T-cell (primary cell): ENCODE measurements at regions not wholly inside any gene's neighbourhood (a gene's known extent, or its start where the extent isn't known, plus 50 kb on each side); places are given as distances from the start of the nearest gene placed in this dataset.

Experiments used
- ATAC-seq, 4 experiments: fragments of 200-7000 bp in 3 of 4; fragments of 150-1000 bp in 1 of 4; cut with Tn5 transposase; replicated peaks in 1 of 4; 1 replicate in 3 of 4; 2 replicates in 1 of 4; pipeline ENCODE4 v1.10.0; 2021; ENCODE audit warnings: moderate library complexity in 3 of 4, mild to moderate bottlenecking in 2 of 4, moderate number of reproducible peaks in 1 of 4
- CTCF ChIA-PET, 2 donors: fragments of 300-600 bp; sonication (Branson Sonifier 250); formaldehyde crosslinking; loops; one replicate each; lab custom pipeline; 2022; ENCODE audit warnings: antibody characterized with exemption in 2 of 2; lab: Charles Lee
- POLR2A ChIA-PET, 2 donors: fragments of 300-600 bp; sonication (Branson Sonifier 250); formaldehyde crosslinking; loops; one replicate each; lab custom pipeline; 2022; ENCODE audit warnings: antibody characterized with exemption in 2 of 2; lab: Charles Lee
- DNase-seq, 35 experiments: peaks; one replicate each; pipeline versions ENCODE4 v3.0.0 to v3.0.0-alpha.2; 2013 to 2023
- H3K27ac ChIP-seq: one replicate; pipeline ENCODE4 v1.5.1; 2013; ENCODE audit warnings: low read length
- H3K27me3 ChIP-seq, 2 experiments: replicated peaks in 1 of 2; 1 replicate in 1 of 2; 2 replicates in 1 of 2; pipeline versions ENCODE4 v1.6.1 to v1.7.0; 2013; ENCODE audit warnings: low read length in 1 of 2, mixed read lengths in 1 of 2; ENCODE audit not compliant: control insufficient read depth in 2 of 2, insufficient read depth in 2 of 2; ENCODE audit errors: extremely low read depth in 1 of 2
- H3K36me3 ChIP-seq, 2 donors: 1 replicate in 1 of 2; 2 replicates in 1 of 2; pipeline versions ENCODE4 v1.6.1 to v1.7.0; 2013; ENCODE audit warnings: low read length in 1 of 2; ENCODE audit not compliant: control insufficient read depth in 2 of 2, insufficient read depth in 1 of 2; ENCODE audit errors: extremely low read depth in 1 of 2
- H3K4me1 ChIP-seq, 2 experiments: 1 replicate in 1 of 2; 2 replicates in 1 of 2; pipeline versions ENCODE4 v1.6.1 to v1.7.0; 2013; ENCODE audit warnings: low read length in 2 of 2, mixed read lengths in 1 of 2; ENCODE audit not compliant: insufficient read depth in 2 of 2, control insufficient read depth in 1 of 2; ENCODE audit errors: extremely low read depth in 1 of 2
- H3K4me3 ChIP-seq, 2 donors: 1 replicate in 1 of 2; 2 replicates in 1 of 2; pipeline versions ENCODE4 v1.5.1 to v1.7.0; 2013; ENCODE audit warnings: mild to moderate bottlenecking in 2 of 2, low read length in 1 of 2, moderate library complexity in 1 of 2; ENCODE audit not compliant: control insufficient read depth in 1 of 2; ENCODE audit errors: extremely low read depth in 1 of 2
- H3K9me3 ChIP-seq: 2 replicates; pipeline ENCODE4 v1.7.0; 2013
- H3K27ac Mint-ChIP-seq, 2 donors: one replicate each; pipeline ENCODE4 v1.8.0; 2020 to 2021; ENCODE audit warnings: mild to moderate bottlenecking in 2 of 2, mixed read lengths in 2 of 2
- H3K27me3 Mint-ChIP-seq, 2 donors: one replicate each; pipeline ENCODE4 v1.8.0; 2021 to 2022; ENCODE audit warnings: mixed read lengths in 2 of 2
- H3K36me3 Mint-ChIP-seq: one replicate; pipeline ENCODE4 v1.8.0; 2021; ENCODE audit warnings: mixed read lengths
- H3K4me1 Mint-ChIP-seq, 3 donors: one replicate each; pipeline ENCODE4 v1.8.0; 2020 to 2022; ENCODE audit warnings: mixed read lengths in 3 of 3, mild to moderate bottlenecking in 1 of 3
- H3K4me3 Mint-ChIP-seq, 3 donors: one replicate each; pipeline ENCODE4 v1.8.0; 2020 to 2022; ENCODE audit warnings: mild to moderate bottlenecking in 3 of 3, mixed read lengths in 3 of 3, moderate library complexity in 3 of 3
- H3K9me3 Mint-ChIP-seq, 3 donors: one replicate each; pipeline ENCODE4 v1.8.0; 2020 to 2022; ENCODE audit warnings: mixed read lengths in 3 of 3
- WGBS: methylation state at CpG from one replicate; pipeline ENCODE4 v1.1.5; 2013; ENCODE audit warnings: missing lambda C conversion rate; ENCODE audit not compliant: insufficient coverage; 5-methylcytosine and 5-hydroxymethylcytosine counted together

DNA sequence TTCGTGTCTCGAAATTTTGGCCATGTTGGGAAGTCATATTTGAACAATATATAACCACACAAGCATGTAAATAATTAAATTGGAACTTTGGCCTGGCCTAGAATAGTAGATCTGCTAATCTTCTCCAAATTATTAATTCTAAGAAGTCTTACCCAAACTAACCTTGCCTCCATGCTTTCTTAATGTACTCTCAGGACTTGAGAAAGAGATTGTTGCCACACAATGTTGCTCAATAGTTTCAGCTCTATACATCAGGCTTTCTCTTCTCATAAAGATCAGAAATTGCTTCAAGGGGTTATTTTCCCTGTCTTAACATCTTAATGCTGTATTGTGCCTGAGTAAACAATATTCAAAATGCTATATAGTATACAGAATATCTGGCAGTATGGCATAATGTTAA is 202.7 kb upstream of the LRIG1 start:
- Mint-ChIP-seq H3K27me3 (peaks cover 7% of the 10 kb centered on the region in 2 donors), H3K4me3 (no peak overlapping the region), H3K9me3 (no peaks in the 10 kb centered on the region), H3K27ac (no peak overlapping the region), H3K36me3 (no peaks in the 10 kb centered on the region), H3K4me1 (no peaks in the 10 kb centered on the region)
- no peaks in the 10 kb centered on the region for H3K27me3 ChIP-seq
- DNase-seq (no peak), ATAC-seq (no peak)
- H3K27ac ChIP-seq = no peak overlapping the region
- H3K36me3 ChIP-seq = no peaks in the 10 kb centered on the region
- CTCF ChIA-PET = interaction anchor here in 1 of 2 donors (0.6 kb wide), 1 partner anchor 259 kb away, joined by 3 read pairs; no protein-coding TSS in a partner anchor
- no peak overlapping the region for H3K4me3 ChIP-seq
- no peaks in the 10 kb centered on the region for H3K9me3 ChIP-seq
- H3K4me1 ChIP-seq = no peaks in the 10 kb centered on the region
- POLR2A ChIA-PET = no interaction called here
- no CpG with 5 or more reads among the region's 2 CpGs for WGBS

DNA sequence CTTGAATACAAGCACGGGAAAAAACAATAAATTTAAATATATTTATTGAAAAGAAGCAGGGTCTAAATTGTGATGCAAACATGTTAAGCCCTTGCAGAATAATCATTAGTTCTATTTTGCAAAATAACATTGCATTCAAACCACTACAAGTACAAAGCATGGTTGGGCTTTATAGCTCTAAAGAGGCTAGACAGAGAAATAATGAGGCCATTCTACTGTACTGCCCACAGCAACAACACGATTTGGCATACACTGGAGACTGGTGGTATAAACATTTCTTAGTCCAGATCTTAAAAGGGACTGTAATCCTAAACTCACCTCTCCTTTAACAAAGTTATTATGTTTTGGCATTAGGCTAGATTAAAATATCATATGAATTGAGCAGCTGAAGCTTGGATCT is 204.3 kb upstream of the LRIG1 start:
- peaks cover 3 to 7% of the 10 kb centered on the region in 2 experiments for H3K27me3 ChIP-seq
- DNase-seq (no peak), ATAC-seq (no peak)
- Mint-ChIP-seq H3K27ac (no peak overlapping the region), H3K4me1 (no peaks in the 10 kb centered on the region), H3K36me3 (no peaks in the 10 kb centered on the region), H3K27me3 (peaks cover 7% of the 10 kb centered on the region in 2 donors), H3K4me3 (no peak overlapping the region), H3K9me3 (no peaks in the 10 kb centered on the region)
- no peaks in the 10 kb centered on the region for H3K4me1 ChIP-seq
- POLR2A ChIA-PET = no interaction called here
- H3K36me3 ChIP-seq = no peaks in the 10 kb centered on the region
- no peak overlapping the region for H3K27ac ChIP-seq
- no peak overlapping the region for H3K4me3 ChIP-seq
- CTCF ChIA-PET = no interaction called here
- WGBS = no CpG with 5 or more reads among the region's 2 CpGs
- no peaks in the 10 kb centered on the region for H3K9me3 ChIP-seq

GRCh38 chr3:66706890-66707289 is 206.1 kb upstream of the LRIG1 start:
- no peaks in the 10 kb centered on the region for H3K36me3 Mint-ChIP-seq
- POLR2A ChIA-PET = interaction anchor here in 1 of 2 donors (0.5 kb wide), 1 partner anchor 11 kb away, joined by 3 read pairs; no protein-coding TSS in a partner anchor
- WGBS = no CpG with 5 or more reads among the region's 3 CpGs

DNA sequence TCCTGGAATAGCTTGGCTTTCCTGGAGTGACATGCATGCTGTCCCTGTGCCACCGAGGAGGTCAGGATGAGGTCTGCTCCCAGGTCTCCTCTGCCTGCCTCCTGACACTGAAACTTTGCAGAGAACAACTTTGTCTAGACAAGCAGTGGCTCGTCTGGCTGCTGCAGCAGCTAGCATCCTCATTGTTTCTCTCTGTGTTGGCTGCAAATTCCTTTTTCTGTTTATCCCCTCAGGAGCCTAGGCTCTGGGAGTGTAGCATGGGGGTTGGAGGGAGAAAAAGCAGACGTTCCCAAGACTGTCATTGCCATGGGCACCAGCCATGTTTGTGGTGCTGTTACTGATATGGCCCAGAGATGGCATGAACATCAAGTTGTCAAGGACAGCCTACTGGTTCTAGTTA is 208.7 kb upstream of the LRIG1 start:
- DNase-seq (no peak), ATAC-seq (no peak)
- no peaks in the 10 kb centered on the region for H3K4me1 Mint-ChIP-seq
- no peak overlapping the region for H3K27ac Mint-ChIP-seq
- Histone ChIP-seq H3K27ac (no peak overlapping the region), H3K4me1 (no peaks in the 10 kb centered on the region), H3K4me3 (no peak overlapping the region), H3K9me3 (no peaks in the 10 kb centered on the region), H3K27me3 (peaks cover 3 to 7% of the 10 kb centered on the region in 2 experiments), H3K36me3 (no peaks in the 10 kb centered on the region)
- no peak overlapping the region for H3K4me3 Mint-ChIP-seq
- no peaks in the 10 kb centered on the region for H3K36me3 Mint-ChIP-seq
- 50% methylated on average over 3 of the region's 3 CpGs for WGBS
- no peaks in the 10 kb centered on the region for H3K9me3 Mint-ChIP-seq
- CTCF ChIA-PET = no interaction called here
- POLR2A ChIA-PET = no interaction called here
- peaks cover 7% of the 10 kb centered on the region in 2 donors for H3K27me3 Mint-ChIP-seq

More at GRCh38 chr3:66706890-66707289, 206.1 kb upstream of the LRIG1 start:
- Mint-ChIP-seq H3K4me3 (no peak overlapping the region), H3K27me3 (peaks cover 7% of the 10 kb centered on the region in 2 donors), H3K9me3 (no peaks in the 10 kb centered on the region), H3K4me1 (no peaks in the 10 kb centered on the region), H3K27ac (no peak overlapping the region)
- H3K27me3 ChIP-seq = peaks cover 3 to 7% of the 10 kb centered on the region in 2 experiments
- H3K4me1 ChIP-seq = no peaks in the 10 kb centered on the region
- H3K27ac ChIP-seq = no peak overlapping the region
- CTCF ChIA-PET = no interaction called here
- no peak for DNase-seq
- H3K4me3 ChIP-seq = no peak overlapping the region
- no peak for ATAC-seq
- H3K9me3 ChIP-seq = no peaks in the 10 kb centered on the region
- no peaks in the 10 kb centered on the region for H3K36me3 ChIP-seq

DNA sequence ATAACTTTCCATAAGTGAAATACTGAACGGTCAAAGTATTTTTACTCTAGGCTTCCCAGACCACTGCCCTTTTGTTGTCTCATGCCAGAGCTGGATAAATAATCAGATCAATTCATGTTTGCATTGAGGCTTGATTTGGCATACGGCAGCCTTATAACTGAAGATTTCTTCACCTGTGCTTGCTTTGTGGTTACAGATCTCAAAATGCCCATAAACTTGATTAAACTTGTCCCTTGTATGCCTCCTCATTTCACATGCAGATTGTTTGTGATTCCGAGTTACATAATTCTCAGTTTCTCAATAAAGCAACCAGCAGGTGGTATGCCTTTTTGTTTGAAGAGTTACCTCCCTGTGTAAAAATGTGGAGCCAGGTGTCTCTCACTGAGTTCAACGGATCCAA is 211.4 kb upstream of the LRIG1 start:
- no peaks in the 10 kb centered on the region for H3K36me3 Mint-ChIP-seq
- no peaks in the 10 kb centered on the region for H3K4me1 ChIP-seq
- no peak overlapping the region for H3K27ac Mint-ChIP-seq
- no peaks in the 10 kb centered on the region for H3K9me3 ChIP-seq
- H3K9me3 Mint-ChIP-seq = no peaks in the 10 kb centered on the region
- POLR2A ChIA-PET = no interaction called here
- H3K4me1 Mint-ChIP-seq = no peaks in the 10 kb centered on the region
- peaks cover 7 to 12% of the 10 kb centered on the region in 2 donors for H3K27me3 Mint-ChIP-seq
- H3K4me3 ChIP-seq = no peak overlapping the region
- DNase-seq (no peak), ATAC-seq (no peak)
- peaks cover 3 to 7% of the 10 kb centered on the region in 2 experiments for H3K27me3 ChIP-seq
- no peak overlapping the region for H3K27ac ChIP-seq
- no peak overlapping the region for H3K4me3 Mint-ChIP-seq
- WGBS = 80% methylated on average over 2 of the region's 4 CpGs
- no peaks in the 10 kb centered on the region for H3K36me3 ChIP-seq
- CTCF ChIA-PET = no interaction called here

DNA sequence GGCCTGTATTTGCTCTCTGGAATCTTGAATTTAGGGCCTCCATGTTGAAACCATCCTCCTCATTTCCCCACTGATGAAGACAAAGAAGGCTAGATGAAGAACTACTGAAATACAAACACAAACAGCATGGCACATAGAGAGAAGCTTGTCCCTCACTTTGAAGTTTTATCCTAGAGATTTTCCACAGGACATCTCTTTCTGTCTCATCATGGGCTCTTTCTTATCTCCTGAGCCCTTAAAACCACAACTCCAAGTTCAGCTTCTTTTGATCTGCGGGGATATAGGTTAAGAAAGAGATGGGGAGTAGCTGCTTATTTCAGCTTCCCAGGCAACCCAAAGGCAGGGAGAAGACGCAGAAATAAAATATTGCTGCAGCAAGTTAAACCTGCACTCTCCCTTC is 213.1 kb upstream of the LRIG1 start:
- no peaks in the 10 kb centered on the region for H3K36me3 ChIP-seq
- ATAC-seq (no peak), DNase-seq (no peak)
- Mint-ChIP-seq H3K4me1 (no peaks in the 10 kb centered on the region), H3K27ac (no peak overlapping the region), H3K9me3 (no peaks in the 10 kb centered on the region), H3K36me3 (no peaks in the 10 kb centered on the region), H3K4me3 (no peak overlapping the region), H3K27me3 (peaks cover 0 to 5% of the 10 kb centered on the region in 2 donors)
- no peaks in the 10 kb centered on the region for H3K4me1 ChIP-seq
- POLR2A ChIA-PET = no interaction called here
- CTCF ChIA-PET = interaction anchor here in 1 of 2 donors (0.5 to 0.7 kb wide), 3 partner anchors 103 to 111 kb away, joined by 3 read pairs; no protein-coding TSS in a partner anchor
- H3K9me3 ChIP-seq = no peaks in the 10 kb centered on the region
- no CpG with 5 or more reads among the region's 2 CpGs for WGBS
- H3K27me3 ChIP-seq = peaks cover 3 to 7% of the 10 kb centered on the region in 2 experiments
- H3K27ac ChIP-seq = no peak overlapping the region
- no peak overlapping the region for H3K4me3 ChIP-seq

DNA sequence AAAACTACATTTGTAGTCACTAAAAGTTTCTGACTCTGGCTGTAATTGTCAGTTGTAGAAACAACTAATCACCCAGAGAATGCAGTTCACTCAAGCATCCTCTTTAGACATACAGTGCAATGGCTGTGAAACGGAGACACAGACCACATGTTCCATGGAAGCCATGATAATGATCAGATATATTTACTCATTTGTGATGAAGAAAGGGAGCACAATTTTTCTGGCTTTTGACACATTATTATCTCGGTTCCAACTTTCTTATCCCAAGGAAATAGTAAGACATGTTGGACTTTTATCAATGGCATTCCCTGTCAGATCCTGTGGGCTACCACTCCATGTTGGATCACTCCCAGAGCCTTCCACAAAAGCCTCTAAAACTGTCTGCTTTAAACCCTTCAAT is 215.0 kb upstream of the LRIG1 start:
- POLR2A ChIA-PET = no interaction called here
- Histone ChIP-seq H3K4me1 (peaks cover 0 to 2% of the 10 kb centered on the region in 2 experiments), H3K27me3 (no peaks in the 10 kb centered on the region), H3K36me3 (no peaks in the 10 kb centered on the region), H3K27ac (no peak overlapping the region), H3K4me3 (no peak overlapping the region), H3K9me3 (no peaks in the 10 kb centered on the region)
- H3K27ac Mint-ChIP-seq = no peak overlapping the region
- H3K36me3 Mint-ChIP-seq = no peaks in the 10 kb centered on the region
- H3K4me1 Mint-ChIP-seq = no peaks in the 10 kb centered on the region
- WGBS = no CpG with 5 or more reads among the region's 2 CpGs
- H3K27me3 Mint-ChIP-seq = peaks cover 0 to 5% of the 10 kb centered on the region in 2 donors
- CTCF ChIA-PET = no interaction called here
- no peak overlapping the region for H3K4me3 Mint-ChIP-seq
- no peaks in the 10 kb centered on the region for H3K9me3 Mint-ChIP-seq
- DNase-seq (no peak), ATAC-seq (no peak)
